Lower lobe of right lung (tissue), 2 donors: ENCODE measurements at regions not wholly inside any gene's neighbourhood (a gene's known extent, or its start where the extent isn't known, plus 50 kb on each side); places are given as distances from the start of the nearest gene placed in this dataset.

Experiments
- ATAC-seq, 2 donors: fragments of 200-7000 bp; cut with Tn5 transposase; one replicate each; pipeline ENCODE4 v1.9.1; 2020 to 2022; ENCODE audit warnings: mild to moderate bottlenecking in 2 of 2, moderate library complexity in 2 of 2
- DNase-seq: peaks from one replicate; pipeline ENCODE4 v3.0.0-alpha.2; 2020
- H3K27ac ChIP-seq: fragments of 200-600 bp; one replicate; pipeline ENCODE4 v1.8.0; 2022
- H3K27me3 ChIP-seq: fragments of 200-600 bp; one replicate; pipeline ENCODE4 v1.8.0; 2022; ENCODE audit warnings: low read depth
- H3K36me3 ChIP-seq: fragments of 200-600 bp; one replicate; pipeline ENCODE4 v1.8.0; 2022; ENCODE audit warnings: mild to moderate bottlenecking
- H3K4me1 ChIP-seq: fragments of 200-600 bp; one replicate; pipeline ENCODE4 v1.8.0; 2022
- H3K4me3 ChIP-seq: fragments of 200-600 bp; one replicate; pipeline ENCODE4 v1.8.0; 2022; ENCODE audit warnings: mild to moderate bottlenecking
- H3K9me3 ChIP-seq: fragments of 200-600 bp; one replicate; pipeline ENCODE4 v1.8.0; 2022
- CTCF ChIP-seq: fragments of 200-600 bp; IDR thresholded peaks from one replicate; pipeline ENCODE4 v1.8.0; 2022; ENCODE audit warnings: antibody characterized with exemption, mild to moderate bottlenecking
- intact Hi-C: fragments of 100-400 bp; cut with DNase I; formaldehyde crosslinking; loops from one replicate; pipeline ENCODE4 v1.11.0; 2022
- donor health status: DM: no; HTN: yes; CAD: no; lungs with severe emphysema.

- intact Hi-C loops, result no loop called here
- DNase-seq, result no peak
- no peak for TF ChIP-seq CTCF
- Histone ChIP-seq H3K4me3 (no peak overlapping the region), H3K9me3 (peaks cover 6% of the 10 kb centered on the region), H3K4me1 (no peaks in the 10 kb centered on the region), H3K36me3 (no peaks in the 10 kb centered on the region), H3K27me3 (peaks cover 7% of the 10 kb centered on the region), H3K27ac (no peak overlapping the region)
- no peak for ATAC-seq
Measured at GRCh38 chr16:25443994-25444393, 186.3 kb upstream of the ZKSCAN2 start.

GRCh38 chr16:25434064-25434463 lies 176.4 kb upstream of the ZKSCAN2 start:
- ATAC-seq (no peak), DNase-seq (no peak)
- H3K27ac ChIP-seq, result no peak overlapping the region
- no peak for TF ChIP-seq CTCF
- intact Hi-C loops, result no loop called here
- no peaks in the 10 kb centered on the region for H3K9me3 ChIP-seq
- no peaks in the 10 kb centered on the region for H3K36me3 ChIP-seq
- no peaks in the 10 kb centered on the region for H3K4me1 ChIP-seq
- H3K4me3 ChIP-seq, result no peak overlapping the region
- no peaks in the 10 kb centered on the region for H3K27me3 ChIP-seq

- Histone ChIP-seq H3K27ac (no peak overlapping the region), H3K4me3 (no peak overlapping the region), H3K9me3 (no peaks in the 10 kb centered on the region), H3K4me1 (no peaks in the 10 kb centered on the region), H3K27me3 (no peaks in the 10 kb centered on the region), H3K36me3 (no peaks in the 10 kb centered on the region)
- no peak for DNase-seq
- TF ChIP-seq CTCF, result no peak
- no peak for ATAC-seq
- intact Hi-C loops, result no loop called here
Measured at GRCh38 chr16:25433388-25433787, 175.7 kb upstream of the ZKSCAN2 start.

GRCh38 chr16:25431472-25431871 lies 173.8 kb upstream of the ZKSCAN2 start:
- H3K36me3 ChIP-seq, result no peaks in the 10 kb centered on the region
- no peak for TF ChIP-seq CTCF
- ATAC-seq (no peak), DNase-seq (no peak)
- intact Hi-C loops, result no loop called here
- no peaks in the 10 kb centered on the region for H3K27me3 ChIP-seq
- no peak overlapping the region for H3K4me3 ChIP-seq
- H3K27ac ChIP-seq, result no peak overlapping the region
- no peaks in the 10 kb centered on the region for H3K9me3 ChIP-seq
- no peaks in the 10 kb centered on the region for H3K4me1 ChIP-seq

GRCh38 chr16:25426829-25427228 lies 169.2 kb upstream of the ZKSCAN2 start:
- no peak overlapping the region for H3K27ac ChIP-seq
- no peak for TF ChIP-seq CTCF
- no peak for ATAC-seq
- intact Hi-C loops, result no loop called here
- H3K27me3 ChIP-seq, result no peaks in the 10 kb centered on the region
- no peaks in the 10 kb centered on the region for H3K36me3 ChIP-seq
- H3K4me3 ChIP-seq, result no peak overlapping the region
- H3K4me1 ChIP-seq, result no peaks in the 10 kb centered on the region
- DNase-seq, result no peak
- H3K9me3 ChIP-seq, result no peaks in the 10 kb centered on the region

GRCh38 chr16:25419681-25420080 lies 162.0 kb upstream of the ZKSCAN2 start:
- H3K27me3 ChIP-seq, result no peaks in the 10 kb centered on the region
- DNase-seq, result no peak
- H3K9me3 ChIP-seq, result no peaks in the 10 kb centered on the region
- H3K4me3 ChIP-seq, result no peak overlapping the region
- no peak for TF ChIP-seq CTCF
- H3K4me1 ChIP-seq, result no peaks in the 10 kb centered on the region
- no peak overlapping the region for H3K27ac ChIP-seq
- intact Hi-C loops, result no loop called here
- H3K36me3 ChIP-seq, result no peaks in the 10 kb centered on the region
- no peak for ATAC-seq
